HEK293T (cell line): ENCODE measurements at regions not wholly inside any gene's neighbourhood (a gene's known extent, or its start where the extent isn't known, plus 50 kb on each side); places are given as distances from the start of the nearest gene placed in this dataset.

Source experiments
- ELF4 ChIP-seq: fragments of 450-650 bp; IDR thresholded peaks from 2 replicates; pipeline ENCODE4 v1.6.1; 2017; ENCODE audit warnings: antibody characterized with exemption
- FOXK2 ChIP-seq: fragments of 450-650 bp; IDR thresholded peaks from 2 replicates; pipeline ENCODE4 v1.6.1; 2016; ENCODE audit warnings: mild to moderate bottlenecking
- FOXM1 ChIP-seq: fragments of 450-650 bp; IDR thresholded peaks from 2 replicates; pipeline ENCODE4 v1.6.1; 2017; ENCODE audit warnings: mild to moderate bottlenecking, borderline replicate concordance
- TARDBP ChIP-seq: fragments of 450-650 bp; IDR thresholded peaks from 2 replicates; pipeline ENCODE4 v1.6.1; 2016
- TF ChIP-seq, protein P1 (sequence below): fragments of 450-650 bp; IDR thresholded peaks from 2 replicates; pipeline ENCODE4 v1.6.1; 2016

DNA sequence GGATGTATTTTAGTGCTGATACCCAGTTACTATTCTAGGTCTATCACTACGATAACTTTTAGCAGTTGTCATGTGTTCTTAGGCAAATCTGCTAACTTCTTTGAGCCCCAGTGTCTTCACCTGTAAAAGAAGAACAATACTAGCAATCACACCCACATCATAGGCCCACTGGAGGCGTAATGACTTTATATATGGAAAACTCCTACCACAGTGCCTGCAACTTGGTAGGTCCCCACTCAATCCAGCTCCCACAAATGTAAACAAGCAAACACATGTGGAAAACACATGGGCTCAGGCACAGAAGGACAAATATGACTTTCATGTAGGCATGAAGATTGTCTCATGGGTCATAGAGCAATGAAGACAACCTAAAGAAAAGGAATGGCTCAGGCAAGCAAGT, 115.8 kb downstream of the TBX19 start:
- TF ChIP-seq, protein P1, sequence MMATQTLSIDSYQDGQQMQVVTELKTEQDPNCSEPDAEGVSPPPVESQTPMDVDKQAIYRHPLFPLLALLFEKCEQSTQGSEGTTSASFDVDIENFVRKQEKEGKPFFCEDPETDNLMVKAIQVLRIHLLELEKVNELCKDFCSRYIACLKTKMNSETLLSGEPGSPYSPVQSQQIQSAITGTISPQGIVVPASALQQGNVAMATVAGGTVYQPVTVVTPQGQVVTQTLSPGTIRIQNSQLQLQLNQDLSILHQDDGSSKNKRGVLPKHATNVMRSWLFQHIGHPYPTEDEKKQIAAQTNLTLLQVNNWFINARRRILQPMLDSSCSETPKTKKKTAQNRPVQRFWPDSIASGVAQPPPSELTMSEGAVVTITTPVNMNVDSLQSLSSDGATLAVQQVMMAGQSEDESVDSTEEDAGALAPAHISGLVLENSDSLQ: no peak
- TF ChIP-seq FOXM1: no peak
- no peak for TF ChIP-seq ELF4
- no peak for TF ChIP-seq FOXK2
- TF ChIP-seq TARDBP: no peak
